Lung microvascular endothelial cell (primary cell): ENCODE measurements at regions not wholly inside any gene's neighbourhood (a gene's known extent, or its start where the extent isn't known, plus 50 kb on each side); places are given as distances from the start of the nearest gene placed in this dataset.

ENCODE experiments used
- DNase-seq, 2 donors: peaks; one replicate each; pipeline versions ENCODE4 v3.0.0 to v3.0.0-alpha.2; 2010; ENCODE audit warnings: low read depth in 2 of 2

- DNase-seq: no peak
Measured at GRCh38 chr4:171170671-171171070, 642.5 kb upstream of the GALNTL6 start.

GRCh38 chr4:171169396-171169795 lies 643.8 kb upstream of the GALNTL6 start:
- no peak for DNase-seq

DNA sequence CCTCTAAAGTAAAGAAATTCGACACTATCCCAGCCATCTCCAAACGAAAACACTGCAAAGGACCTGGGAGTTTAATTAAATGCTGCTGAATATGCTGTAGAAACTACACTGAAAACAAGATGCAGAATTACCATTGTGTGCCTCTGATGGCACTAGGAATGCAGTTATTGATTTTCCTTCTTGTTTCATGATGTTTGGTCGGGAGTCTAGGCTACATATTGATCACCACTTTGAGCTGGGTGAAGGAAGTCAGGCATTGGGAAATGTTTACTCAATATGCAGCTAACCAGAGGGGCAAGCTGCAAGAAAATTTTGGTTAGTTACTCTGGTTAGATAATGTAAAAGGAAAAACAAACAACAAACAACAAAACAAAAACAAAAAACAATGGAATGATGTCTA lies 650.7 kb upstream of the GALNTL6 start:
- DNase-seq: no peak

- no peak for DNase-seq
Measured at GRCh38 chr4:171157462-171158082, 655.6 kb upstream of the GALNTL6 start.

- DNase-seq: no peak
Measured at GRCh38 chr4:171142639-171143038, 670.6 kb upstream of the GALNTL6 start.

DNA sequence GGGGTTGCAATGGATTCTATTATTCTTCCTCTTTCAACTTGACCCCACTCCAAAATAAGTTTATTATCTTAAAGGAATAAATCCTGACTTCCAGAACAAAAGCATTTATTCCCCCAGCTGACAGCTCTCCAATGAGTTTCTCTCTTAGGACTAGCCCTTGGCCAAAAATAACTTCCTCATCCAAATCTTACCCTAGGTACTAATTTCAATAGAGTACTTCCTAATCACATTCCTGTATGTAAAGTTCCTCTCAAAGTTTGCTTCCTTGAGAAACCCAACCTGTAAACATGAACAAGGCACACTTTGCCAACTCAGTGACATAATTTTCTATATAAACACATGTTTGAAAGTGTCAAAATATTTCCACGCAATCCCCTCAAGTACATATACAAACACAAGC lies 671.2 kb upstream of the GALNTL6 start:
- no peak for DNase-seq

DNA sequence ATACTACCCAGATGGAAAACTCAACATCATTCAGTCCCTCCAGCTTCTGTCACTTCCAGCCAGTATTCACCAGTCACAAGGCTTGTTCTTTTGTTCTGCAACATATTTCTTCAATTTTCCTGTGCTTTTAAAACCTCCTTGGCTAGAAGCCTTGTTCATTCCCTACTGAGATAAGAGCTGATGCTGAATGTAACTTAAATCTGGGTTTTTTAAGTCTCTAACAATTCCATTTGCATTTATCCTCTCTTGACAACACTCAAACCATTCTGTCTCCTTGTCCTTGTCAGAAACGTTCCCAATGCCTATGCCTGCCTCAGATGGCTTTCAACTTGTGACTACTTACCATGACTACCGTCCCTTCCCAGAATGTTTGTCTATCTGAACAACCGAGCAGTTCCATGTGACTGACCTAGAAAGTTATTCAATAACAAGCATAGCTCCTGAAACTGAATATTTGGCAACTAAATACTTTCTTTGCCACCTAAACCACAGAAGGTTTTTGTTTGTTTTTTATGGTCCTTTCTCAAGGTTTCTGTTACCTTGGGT lies 682.9 kb upstream of the GALNTL6 start:
- DNase-seq: no peak

DNA sequence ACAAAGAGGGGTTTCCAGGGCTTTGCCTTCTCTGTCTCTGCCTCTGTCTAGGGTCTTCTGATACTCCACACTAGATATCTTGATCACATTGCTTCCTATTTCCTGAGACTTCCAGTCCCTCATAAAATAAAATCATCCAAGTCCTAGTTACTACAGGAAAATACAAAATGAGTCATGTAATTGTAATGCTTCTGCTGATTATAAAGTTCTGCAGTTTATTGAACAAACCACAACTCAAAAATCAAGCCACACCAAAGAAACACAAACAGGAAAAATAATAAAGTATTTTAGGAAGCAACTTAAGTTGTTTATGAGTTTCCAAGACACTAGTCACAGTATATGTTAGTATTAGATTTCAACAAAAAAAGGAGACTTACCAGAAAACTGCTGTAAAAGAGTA lies 695.1 kb upstream of the GALNTL6 start:
- DNase-seq: no peak

- no peak for DNase-seq
Measured at GRCh38 chr4:171117457-171117856, 695.7 kb upstream of the GALNTL6 start.

DNA sequence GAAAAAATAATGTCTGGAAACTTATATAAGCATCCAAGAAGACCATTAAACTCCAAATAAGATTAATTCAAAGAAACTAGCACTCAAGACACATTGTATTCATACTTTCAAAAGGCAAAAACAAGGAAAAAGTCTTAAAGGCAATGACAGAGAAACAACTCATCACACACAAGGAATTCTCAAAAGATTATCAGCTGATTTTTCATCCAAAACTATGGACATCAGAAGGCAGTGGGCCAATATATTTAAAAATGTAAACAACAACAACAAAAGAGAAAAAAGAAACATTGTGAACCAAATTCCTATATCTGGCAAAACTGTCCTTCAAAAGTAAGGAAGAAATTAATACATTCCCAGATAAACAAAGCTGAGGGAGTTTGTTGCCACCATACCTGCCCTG lies 711.4 kb upstream of the GALNTL6 start:
- DNase-seq: no peak

DNA sequence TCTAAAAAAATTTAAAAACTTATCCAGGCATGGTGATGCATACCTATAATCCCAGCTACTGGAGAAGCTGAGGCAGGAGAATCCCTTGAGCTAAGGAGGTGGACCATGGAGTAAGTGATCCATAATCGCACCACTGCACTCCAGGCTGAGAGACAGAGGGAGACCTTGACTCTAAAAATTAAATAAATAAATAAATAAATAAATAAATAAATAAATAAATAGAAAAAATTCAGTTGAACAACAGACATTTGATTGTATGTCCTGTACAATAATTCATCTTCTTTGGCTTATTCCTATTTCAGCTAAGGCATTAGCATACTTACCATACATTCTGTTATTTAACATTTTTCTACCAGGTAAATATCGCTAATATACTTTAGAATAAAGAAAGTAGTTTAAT lies 726.1 kb upstream of the GALNTL6 start:
- DNase-seq: no peak

DNA sequence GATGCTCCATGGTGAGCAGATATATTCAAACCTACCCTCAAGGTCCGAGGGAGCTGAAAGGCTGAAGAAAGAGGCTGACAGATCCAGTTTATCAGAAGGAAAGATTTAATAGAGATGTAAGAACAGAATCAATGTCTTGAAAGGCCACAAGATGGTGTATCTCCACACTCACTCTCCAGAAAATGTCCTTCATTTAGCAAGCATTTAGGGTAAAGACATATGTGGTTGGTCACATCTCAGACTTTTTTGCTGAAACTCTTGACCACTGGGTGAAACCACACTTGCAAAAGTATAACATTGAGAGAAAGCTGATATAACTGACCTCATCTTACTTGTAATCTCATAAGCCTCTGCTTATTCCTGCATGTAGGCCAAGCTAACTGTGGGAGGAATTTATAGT lies 745.8 kb upstream of the GALNTL6 start:
- DNase-seq: no peak

DNA sequence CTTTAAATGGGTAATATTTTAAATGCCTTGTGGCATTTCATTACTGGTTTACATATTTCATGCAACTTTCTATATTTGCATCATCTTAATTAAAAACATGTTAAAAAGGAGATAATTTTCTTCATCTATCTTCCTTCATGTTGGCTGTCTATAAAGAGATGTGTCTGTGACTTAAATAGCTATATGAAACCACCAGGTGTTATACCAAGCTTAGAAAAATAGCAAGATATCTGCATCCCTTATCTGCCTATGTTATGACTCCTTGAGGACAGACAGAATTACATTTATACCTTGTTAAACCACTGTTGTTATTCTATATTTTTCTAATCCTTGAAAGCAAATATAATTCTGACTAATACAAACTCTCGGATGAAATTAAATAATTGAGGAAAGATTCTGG lies 763.8 kb upstream of the GALNTL6 start:
- DNase-seq: no peak

- no peak for DNase-seq
Measured at GRCh38 chr4:171042989-171043524, 770.1 kb upstream of the GALNTL6 start.

DNA sequence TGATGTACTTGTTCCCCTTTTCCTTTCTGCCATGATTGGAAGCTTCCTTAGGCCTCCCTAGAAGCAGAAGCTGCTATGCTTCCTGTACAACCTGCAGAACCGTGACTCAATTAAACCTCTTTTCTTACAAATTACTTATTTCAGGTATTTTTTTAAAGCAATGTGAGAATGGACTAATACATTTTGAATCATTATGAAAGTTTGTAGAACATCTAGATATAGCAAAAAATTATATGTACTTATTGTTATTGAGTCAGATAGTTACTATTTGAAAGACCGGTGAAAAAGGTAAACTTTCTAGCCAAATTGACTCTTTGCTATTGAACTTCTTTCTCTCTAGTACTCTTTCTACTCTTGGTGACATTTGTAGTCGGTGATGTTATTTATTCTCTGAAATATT lies 777.3 kb upstream of the GALNTL6 start:
- no peak for DNase-seq

DNA sequence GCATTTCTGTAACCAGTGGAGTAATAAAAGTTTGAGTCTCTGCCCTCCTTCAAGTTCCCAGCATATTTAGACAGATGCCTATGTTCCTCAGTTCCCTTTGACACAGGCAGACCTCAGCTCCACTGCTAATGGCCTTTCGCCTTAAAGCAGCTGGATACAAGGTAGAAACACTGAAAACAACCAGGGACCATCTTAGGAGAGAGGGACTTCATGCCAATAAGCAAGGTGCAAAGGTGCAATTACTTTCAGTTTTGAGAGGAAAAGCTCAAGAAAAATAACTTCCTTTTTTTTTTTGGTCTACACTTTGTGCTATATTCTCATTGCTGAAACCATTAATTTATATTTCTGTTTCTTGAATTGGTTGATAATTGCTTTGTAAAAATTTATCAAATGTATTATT lies 781.9 kb upstream of the GALNTL6 start:
- DNase-seq: no peak

DNA sequence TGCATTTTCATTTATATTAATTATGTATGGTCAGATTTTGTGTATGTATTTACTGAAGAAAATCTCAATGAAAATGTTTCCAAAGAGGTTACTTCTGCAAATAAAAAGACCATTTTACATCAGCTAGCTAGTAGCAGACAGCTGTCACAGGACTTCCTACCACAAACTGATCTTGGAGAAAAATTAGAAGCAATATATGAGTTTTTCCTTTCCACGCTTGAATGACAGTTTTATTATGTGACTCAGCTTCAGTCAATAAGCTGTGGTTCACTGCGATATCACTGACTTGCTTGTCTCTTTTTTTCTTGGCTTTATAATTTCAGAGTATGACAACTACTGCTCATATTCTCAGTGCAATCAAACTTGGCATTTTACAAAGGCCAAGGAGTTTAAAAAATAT lies 787.4 kb upstream of the GALNTL6 start:
- DNase-seq: no peak

GRCh38 chr4:171025343-171025742 lies 787.9 kb upstream of the GALNTL6 start:
- DNase-seq: no peak

- no peak for DNase-seq
Measured at GRCh38 chr4:171024720-171025303, 788.4 kb upstream of the GALNTL6 start.

DNA sequence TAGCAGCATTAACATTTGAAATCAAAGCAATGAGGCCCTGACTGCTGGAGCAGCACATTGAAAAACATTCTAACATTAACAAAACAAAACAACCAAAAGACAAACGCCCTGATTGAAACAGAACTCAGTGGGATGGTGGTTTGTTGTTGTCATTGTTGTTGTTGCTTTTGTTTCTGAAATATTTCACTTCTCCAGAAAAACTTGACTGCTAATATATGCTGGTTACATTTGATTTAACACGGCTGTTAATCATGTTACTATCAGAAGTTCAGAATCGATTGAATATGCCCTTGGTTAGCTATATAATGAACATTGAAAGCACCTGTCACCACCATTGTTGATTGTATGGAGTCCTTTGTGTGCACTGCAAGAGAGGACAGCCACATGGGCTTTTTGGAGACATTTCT lies 790.4 kb upstream of the GALNTL6 start:
- DNase-seq: no peak

DNA sequence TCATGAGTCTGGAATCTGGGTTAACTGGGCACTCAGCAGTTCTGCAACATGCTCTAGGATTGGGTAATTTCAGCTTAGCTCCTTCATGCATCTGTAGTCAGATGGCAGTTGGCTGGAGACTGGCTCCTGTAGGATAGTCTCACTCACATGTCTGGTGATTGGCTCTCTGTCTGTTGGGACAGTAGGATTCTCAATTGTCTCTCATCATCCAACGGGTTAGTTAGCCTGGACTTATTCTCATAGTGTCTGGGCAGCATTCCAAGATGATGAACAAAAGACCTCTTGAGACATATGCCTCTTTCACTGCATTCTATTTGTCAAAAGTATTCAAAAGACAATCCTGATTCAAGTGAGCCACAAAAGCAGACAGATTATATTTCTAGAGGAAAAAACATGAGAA lies 795.6 kb upstream of the GALNTL6 start:
- DNase-seq: no peak

GRCh38 chr4:171016145-171016544 lies 797.1 kb upstream of the GALNTL6 start:
- no peak for DNase-seq

DNA sequence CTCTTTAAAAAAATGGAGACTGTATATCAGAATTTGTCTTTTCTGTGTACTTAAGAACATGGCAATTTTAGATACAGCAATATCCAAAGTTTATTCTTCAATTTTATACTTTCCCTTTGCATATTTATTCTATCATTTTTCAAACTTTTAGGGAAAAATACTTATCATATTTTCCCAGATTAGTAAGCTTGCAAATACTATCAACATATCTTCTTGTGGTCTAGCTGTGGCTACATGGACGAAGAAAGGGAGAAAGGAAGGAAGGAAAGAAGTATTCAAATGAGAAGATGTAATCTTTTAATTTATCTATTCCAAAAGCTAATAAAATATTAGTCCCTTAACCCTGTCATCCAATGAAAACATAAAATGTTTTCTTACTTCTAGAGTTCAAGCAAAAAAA lies 797.8 kb upstream of the GALNTL6 start:
- no peak for DNase-seq
